Hematopoietic multipotent progenitor cell treated with erythropoietin and hydrocortisone succinate and interleukin-3 and kit ligand, for 17 days (in vitro differentiated cells): ENCODE measurements at regions not wholly inside any gene's neighbourhood (a gene's known extent, or its start where the extent isn't known, plus 50 kb on each side); places are given as distances from the start of the nearest gene placed in this dataset.
A peak's percentile ranks its signal among the peaks of the same experiment; 100 is the strongest.

Experiments
- DNase-seq: peaks from one replicate; pipeline ENCODE4 v3.0.0-alpha.2; 2015; ENCODE audit warnings: low spot score

- no peak for DNase-seq
Observed at GRCh38 chr12:129959889-129960288, 56.1 kb upstream of the TMEM132D start.

DNA sequence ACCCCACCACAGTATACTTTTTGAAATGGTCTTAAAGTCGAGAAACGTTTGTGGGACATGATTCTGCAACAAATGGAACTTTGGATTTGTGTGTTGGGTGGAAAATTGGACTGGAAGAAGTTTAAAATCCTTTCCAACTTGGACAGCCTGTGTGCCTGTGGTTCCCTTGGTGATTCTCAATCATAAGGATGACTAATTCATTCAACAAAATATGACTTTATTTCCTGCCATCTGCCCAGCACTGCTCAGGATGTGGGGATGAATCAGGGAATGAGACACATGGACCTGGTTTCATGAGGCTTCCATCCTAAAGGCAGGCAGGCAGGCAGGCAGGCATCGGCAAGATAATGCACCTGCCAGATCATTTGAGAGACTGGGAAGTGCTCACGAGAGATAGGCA lies 57.3 kb upstream of the TMEM132D start:
- no peak for DNase-seq

DNA sequence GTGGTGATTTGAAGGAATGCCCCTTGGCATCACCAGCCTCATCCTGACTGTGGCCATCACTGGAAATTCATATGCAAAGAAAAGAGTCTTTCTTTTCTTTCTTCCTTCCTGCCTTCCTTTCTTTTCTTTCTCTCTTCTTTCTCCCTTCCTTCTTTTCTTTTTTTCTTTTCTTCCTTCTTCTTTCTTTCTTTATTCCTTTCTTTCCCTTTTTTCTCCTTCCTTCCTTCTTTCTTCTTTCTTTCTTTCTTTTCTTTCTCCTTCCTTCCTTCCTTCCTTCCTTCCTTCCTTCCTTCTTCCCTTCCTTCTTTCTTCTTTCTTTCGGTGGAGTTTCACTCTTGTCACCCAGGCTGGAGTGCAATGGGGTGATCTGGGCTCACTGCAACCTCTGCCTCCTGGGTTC lies 58.0 kb upstream of the TMEM132D start:
- no peak for DNase-seq

DNA sequence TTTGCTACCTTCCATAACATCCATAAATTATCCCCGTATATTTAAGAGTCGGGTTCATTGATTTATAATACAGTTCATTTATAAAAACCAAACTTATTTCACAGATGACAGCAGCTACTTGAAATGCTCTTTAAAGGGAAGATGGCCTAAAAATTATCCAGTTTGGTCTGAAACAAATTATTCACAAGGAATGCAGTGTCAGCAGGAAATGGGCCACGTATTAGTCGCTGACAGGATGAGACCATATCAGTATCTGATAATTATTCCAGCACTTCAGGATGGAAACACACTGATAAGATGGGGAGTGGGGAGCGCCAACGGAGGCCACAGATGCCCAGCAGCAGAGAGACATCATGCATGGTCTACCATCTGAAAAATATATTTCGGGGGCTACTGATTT lies 60.5 kb upstream of the TMEM132D start:
- DNase-seq = no peak

GRCh38 chr12:129964826-129965457 lies 61.1 kb upstream of the TMEM132D start:
- no peak for DNase-seq

GRCh38 chr12:129966146-129966995 lies 62.5 kb upstream of the TMEM132D start:
- DNase-seq = no peak

- DNase-seq = no peak
Observed at GRCh38 chr12:129971721-129972120, 67.9 kb upstream of the TMEM132D start.

- no peak for DNase-seq
Observed at GRCh38 chr12:129973236-129973961, 69.6 kb upstream of the TMEM132D start.

DNA sequence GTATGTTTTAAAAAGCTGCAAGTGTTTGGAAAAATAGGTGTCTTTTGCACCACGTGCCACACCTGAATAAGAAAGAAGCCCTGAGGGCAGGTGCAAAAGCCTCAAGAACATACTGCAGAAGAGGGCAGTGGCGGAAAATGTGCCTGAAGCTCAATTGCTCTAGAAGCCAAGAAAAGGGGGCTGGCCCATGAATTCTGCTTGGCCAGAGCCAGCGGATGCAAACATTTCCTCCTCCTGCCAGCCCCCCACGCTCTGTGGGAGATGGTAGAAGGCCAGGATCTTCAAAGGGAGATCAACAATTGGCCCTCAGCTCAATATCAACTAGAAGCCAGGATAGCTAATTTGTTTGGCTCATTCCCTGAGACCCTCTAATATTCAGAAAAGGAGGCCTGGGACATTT lies 80.3 kb upstream of the TMEM132D start:
- no peak for DNase-seq

DNA sequence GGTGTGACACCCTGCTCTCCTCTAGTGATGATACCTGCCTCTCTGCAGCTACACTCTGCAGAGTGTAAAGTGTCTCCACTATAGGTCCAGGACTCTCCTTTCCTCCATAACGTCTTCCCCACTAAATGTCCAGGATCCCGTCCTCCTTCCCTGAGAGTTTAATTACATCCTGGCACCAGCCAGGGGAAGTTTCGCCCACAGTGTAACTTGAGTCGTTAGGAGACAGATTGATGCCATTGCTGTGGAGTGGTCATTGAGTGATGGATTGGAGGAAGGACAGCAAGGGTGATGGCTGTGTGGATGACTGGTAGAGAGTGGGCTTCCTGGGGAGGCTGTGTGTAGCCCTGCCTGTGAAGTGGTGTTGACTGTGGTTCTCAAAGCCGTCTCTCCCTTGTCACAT lies 84.0 kb upstream of the TMEM132D start:
- DNase-seq = no peak

DNA sequence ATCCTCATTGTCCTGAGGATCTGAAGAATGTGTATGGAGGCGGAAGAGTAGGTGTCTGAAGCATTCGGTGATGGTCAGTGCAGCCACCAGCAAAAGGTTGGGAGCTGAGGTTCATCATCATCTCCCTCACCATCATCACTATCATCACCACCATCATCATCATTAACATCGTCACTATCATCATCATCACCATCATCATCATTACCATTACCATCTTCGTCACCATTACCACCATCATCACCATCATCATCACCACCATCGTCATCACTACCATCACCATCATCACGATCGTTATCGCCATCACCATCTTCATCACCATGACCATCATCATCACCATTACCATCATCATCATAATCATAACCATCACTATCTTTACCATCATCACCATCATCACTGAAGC lies 90.8 kb upstream of the TMEM132D start:
- no peak for DNase-seq

GRCh38 chr12:129997239-129997638 lies 93.4 kb upstream of the TMEM132D start:
- no peak for DNase-seq

DNA sequence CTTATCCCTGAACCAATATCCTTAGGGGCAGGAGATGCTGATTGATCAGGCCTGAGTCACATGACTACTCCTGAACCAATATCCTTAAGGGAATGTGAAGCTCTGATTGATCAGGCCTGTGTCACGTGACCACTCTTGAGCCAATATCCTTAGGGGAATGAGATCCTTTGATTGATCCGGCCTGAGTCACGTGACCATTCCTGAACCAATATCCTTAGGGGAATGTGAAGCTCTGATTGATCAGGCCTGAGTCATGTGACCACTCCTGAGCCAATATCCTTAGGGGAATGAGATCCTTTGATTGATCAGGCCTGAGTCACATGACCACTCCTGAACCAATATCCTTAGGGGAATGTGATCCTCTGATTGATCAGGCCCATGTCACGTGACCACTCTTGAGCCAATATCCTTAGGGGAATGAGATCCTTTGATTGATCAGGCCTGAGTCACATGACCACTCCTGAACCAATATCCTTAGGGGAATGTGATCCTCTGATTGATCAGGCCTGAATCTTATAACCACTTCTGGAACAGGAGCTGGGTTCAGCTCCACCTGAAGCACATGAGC lies 100.6 kb upstream of the TMEM132D start:
- peak; percentile 4 for DNase-seq

DNA sequence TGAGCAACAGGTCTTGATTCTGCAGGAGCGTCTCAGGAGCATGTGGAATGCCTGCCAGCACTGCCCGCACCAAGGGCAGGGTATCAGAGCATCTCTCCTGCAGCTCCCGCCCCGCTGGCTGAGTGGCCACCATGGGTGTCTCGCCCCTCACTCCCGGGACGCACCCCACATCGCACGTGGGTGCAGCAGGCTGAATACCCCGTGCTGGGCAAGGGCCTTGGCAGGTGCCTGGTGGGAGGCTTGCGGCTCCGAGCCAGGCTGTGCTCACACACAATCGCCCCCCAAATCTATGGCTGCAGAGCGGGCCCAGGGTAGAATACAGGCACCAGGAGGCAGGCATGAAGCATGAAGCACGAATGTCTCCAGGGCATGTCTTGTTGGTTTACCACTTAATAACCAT lies 103.9 kb upstream of the TMEM132D start:
- no peak for DNase-seq

- no peak for DNase-seq
Observed at GRCh38 chr12:130008241-130008640, 104.4 kb upstream of the TMEM132D start.

- no peak for DNase-seq
Observed at GRCh38 chr12:130009961-130010360, 106.1 kb upstream of the TMEM132D start.

- no peak for DNase-seq
Observed at GRCh38 chr12:130011611-130012385, 108.0 kb upstream of the TMEM132D start.

DNA sequence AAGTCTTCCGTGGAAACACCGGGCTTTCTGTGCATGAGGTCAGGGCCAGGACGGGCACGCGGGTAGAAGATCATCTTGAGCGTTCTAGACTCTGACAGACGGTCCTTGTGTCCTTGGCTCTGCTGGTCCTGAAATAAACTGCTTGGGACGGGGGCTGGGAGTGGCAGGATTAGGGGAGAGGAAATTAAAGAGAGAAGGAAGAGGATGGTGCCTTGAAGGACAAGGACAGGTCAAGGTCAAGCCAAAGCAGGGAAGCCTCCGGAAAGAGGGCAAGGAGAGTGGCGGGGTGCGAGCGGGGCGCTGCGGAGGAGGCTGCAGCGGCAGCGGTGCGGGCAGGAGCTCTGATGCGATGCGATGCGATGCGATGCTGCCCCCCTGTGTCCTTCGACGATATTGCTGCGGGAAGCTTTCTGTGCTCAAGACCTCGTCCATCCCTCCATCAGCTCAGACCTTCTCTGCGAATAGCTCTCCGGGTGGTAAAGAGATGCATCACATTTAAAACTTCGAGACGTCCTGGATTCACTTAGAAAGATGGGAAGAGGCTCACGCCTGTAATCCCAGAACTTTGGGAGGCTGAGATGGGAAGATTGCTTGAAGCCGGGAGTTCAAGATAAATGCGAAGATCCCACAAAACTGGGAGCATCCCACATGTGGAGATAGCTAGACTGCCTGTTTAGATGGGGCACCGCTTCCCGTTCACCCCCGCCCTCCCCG lies 110.1 kb upstream of the TMEM132D start:
- no peak for DNase-seq

GRCh38 chr12:130014485-130014807 lies 110.6 kb upstream of the TMEM132D start:
- no peak for DNase-seq

DNA sequence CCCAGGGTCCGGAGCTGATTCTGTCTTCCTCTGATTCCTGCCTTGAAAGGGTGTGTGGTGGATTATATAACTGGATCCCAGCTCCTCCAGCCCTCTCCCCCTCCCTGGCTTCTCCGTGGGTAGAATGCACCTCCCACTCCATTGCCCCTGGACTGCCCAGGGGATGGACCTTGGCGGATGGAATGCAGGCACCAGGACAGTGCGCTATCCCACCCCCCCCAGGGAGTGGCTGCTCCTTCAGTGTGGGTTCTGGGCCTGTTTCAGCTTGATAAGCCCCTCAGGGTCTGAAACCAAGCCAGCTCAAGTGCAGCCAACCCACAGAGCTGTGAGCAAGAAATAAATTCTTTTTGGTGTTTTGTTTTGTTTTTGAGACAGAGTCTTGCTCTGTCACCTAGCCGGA lies 112.4 kb upstream of the TMEM132D start:
- DNase-seq = no peak

DNA sequence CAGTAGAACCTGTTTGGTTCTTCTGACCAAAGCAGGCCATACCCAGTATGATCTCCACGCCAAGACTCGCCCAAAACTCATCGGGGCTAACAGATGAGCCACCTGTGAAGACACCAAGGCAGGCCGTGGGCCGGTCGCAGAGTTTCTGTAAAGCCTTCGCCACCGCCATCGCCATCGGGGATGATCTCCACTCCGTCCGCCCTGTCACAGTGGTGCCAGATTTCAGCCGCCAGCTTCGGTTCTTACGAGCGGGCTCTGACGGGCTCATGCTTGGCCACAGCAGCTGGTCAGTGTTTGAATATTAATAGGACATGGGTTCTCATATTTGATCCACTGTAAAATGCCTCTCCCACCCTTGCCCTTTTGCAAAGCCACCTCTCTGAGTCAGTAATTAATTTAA lies 113.2 kb upstream of the TMEM132D start:
- no peak for DNase-seq
